HG02678 (cell line): ENCODE measurements at regions not wholly inside any gene's neighbourhood (a gene's known extent, or its start where the extent isn't known, plus 50 kb on each side); places are given as distances from the start of the nearest gene placed in this dataset.
"Not testable (repeated sequence)": the region's sequence is repeated elsewhere in the genome, so short reads cannot be mapped to it uniquely, and the experiment has no call there.

Experiments
- ATAC-seq: cut with Tn5 transposase; IDR thresholded peaks from one replicate; pipeline ENCODE4 v1.9.1; 2021; ENCODE audit warnings: mild to moderate bottlenecking, moderate library complexity; ENCODE audit not compliant: unreplicated experiment

DNA sequence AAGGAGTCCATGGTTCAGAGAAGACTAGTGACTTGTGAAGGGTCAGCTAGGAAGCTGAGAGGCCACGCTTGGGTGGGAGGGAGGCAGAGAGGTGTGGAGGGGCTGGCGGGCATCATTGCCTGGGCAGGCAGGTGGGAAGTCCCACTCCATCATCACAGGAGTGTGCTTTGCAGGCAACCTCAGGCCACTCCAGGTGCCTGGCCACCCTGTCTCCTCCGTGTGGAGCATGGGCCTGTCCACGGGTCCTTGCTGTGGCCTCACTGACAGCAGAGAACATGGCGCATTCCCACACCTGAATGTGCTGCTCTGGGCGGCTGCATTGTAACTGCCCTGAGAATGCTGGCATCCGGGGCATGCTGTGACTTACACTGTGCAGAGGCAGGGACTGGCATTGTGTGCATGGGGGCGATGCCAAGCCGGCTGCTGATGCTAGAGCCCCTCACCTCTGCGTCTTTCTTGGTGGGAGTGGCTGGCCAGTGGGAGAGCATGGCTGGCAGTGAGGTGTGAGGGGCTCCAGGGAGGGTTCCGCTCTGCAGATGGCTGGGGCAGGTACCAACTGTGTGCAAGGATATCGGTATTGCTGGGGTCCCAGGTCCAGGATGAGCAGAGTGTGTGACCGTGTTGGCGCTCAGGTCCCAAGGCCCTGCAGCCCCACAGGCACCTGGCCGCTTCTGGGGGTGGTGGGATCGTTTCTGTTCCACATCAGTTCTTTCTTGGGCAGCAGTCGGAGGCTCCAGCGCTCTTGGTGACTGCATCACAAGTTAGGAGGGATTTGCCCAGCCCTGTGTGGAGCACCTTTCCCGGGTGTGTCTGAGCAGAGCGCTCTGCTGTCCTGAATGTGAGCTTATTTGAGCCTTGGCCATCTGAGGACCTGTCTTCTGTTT lies 94.8 kb downstream of the NPIPB11 start:
- ATAC-seq, result no peak

DNA sequence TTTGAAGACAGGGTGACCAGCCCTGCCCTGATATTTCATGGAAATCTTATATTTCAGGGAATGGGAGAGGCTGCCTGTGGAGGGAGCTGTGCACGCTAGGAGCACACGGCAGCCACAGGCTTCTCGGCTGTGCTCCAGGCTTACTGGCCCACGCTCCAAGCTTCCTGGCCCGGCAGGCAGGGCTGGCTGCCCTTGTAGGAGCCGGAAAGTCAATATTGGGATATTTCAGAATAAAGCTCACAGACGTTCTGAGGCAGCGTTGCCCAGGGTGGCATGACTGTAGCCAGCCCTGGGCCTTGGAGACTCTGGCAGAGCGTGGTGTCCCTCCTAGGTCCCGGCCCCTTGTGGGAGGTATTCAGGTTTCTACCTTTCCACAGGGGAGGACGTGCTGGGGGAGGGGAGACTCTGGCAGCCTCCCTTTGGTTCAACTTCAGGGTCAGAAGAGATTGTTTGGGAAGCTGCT lies 95.6 kb downstream of the NPIPB11 start:
- ATAC-seq, result no peak

DNA sequence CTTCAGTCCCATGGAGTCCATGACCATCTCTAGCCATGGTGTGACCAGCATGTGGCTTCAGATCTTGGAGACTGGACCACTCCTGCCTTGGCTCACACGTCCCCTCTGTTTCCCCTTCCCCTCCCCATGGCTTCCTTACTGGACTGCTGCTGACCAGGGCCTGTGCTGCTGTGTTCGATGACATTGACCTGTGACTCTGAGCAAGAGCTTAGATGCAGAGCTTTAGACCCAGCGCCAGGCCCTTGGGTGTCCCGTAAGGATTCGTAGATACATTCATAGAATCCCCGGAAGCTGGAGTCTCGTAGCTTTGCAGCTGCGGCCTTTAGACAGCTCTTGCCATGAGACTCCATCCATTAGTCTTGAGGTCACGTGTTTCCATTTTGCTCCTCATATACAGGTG lies 96.3 kb downstream of the NPIPB11 start:
- not testable (repeated sequence) for ATAC-seq

DNA sequence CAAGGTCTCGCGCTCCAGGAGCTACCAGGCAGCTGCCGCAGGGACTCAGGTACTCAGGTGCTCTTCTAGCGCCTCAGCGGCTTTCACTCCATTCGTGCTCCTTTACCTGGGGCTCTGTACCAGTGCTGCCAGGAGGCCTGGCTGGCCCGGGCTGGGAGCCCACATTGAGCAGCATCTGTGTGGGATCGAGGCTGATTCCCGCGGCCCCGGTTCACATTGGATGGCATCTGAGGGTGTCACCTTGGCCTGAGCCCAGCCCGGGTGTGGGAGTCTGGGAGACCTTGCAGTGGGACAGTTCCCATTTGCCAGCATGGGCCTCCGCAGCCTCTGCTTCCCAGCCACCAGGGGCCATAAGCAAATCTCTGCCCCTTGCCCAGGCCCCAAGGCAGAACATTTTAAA lies 96.9 kb downstream of the NPIPB11 start:
- not testable (repeated sequence) for ATAC-seq

DNA sequence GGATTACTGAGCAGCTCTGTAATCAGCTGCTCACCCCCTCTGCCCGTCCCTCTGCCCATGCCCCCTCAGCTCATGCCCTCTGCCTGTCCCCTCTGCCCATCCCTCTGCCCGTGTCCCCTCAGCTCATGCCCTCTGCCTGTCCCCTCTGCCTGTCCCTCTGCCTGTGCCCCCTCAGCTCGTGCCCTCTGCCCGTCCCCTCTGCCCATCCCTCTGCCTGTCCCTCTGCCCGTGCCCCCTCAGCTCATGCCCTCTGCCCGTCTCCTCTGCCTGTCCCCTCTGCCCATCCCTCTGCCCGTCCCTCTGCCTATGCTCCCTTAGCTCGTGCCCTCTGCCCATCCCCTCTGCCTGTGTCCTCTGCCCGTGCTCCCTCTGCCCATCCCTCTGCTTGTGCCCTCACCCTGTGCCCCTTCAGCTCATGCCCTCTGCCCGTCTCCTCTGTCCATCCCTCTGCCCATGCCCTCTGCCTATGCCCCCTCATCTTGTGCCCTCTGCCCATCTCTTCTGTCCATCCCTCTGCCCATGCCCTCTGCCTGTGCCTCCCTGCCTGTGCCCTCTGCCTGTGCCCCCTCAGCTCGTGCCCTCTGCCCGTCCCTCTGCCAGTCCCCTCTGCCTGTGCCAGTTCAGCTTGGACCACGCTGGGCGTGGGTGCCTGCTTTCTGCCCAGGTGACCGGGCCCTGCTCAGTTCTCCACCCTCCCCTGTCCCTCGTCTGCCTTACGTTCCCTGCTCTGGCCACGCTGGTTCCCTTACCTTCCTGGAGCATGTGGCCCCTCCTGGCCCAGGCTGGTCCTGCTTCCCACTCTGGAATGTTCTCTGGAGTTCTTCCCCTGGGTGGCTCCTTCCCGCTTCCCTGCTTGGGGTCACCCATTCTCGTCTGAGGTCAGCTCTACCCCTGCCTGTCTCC lies 97.6 kb downstream of the NPIPB11 start:
- no peak for ATAC-seq

DNA sequence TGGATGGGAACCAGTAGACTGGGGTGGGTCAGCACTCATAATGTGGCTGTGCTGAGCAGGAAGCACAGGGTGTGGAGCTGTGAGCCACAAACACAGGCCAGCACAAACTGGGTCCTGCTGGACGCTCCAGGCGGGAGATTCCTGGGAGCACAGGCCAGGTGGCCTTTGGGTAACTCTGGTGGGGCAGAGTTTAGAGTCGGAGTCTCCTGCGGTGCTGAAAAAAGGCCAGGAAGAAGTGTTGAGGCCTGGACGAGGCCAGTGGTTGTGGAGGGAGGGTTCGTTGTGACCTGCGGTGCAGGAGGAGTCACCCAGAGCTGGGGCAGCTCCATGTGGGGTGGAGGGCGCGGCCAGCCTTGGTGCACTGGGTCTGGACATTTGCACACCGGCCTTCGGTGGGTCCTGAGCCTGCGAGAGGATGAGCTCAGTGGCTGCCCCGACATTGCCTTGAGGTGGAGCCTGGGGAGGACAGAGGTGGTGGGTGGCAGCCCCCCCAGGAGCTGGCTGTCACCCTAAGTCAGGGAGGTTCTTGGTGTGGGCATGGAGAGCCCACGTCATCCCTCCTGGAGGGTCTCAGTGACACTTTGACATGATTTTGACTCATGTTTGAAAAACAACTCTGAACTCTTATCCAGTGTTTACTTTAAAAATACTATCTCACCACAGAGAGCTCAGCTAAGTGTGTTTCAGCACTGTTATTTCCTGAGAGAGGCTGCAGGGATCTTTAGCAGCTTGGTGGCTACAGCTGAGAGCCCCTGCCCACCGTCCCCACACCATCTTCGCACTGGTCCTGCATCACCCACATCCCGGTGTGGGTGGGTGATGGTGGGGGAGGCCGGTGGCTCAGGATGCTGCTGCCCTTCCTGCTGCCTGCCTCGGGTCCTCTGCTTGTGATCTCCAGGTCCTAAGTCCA lies 98.7 kb downstream of the NPIPB11 start:
- no peak for ATAC-seq

DNA sequence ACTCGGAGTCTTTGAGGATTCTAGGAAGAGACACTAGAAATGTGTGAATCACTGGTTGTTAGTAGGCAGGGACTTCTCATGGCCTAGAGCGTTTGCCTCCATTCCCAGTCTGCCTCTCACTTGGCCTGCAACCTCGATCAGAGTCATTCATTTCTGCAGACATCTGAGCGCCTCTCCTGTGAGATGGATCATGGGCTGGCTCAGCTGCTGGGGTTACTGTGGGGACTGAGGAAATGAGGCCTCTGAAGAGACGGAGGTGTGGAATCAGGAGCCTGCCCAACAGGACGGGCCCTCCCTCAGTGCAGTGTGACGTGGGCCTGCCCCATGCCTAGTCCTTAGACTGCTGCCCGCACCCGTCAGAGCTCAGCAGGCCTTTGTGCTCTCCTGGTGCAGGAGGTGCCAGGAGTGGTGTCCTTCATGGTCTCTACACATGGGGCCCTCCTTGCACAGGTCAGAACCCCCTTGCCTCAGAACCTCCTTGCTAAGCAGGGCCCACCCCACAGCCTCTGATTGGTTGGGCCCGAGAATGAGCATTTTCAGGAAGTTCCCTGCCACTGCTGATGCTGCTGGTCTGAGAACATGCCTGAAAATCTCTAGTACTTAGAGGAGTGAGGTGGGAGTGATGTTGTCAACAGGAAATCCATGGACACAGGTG lies 99.4 kb downstream of the NPIPB11 start:
- ATAC-seq, result no peak

DNA sequence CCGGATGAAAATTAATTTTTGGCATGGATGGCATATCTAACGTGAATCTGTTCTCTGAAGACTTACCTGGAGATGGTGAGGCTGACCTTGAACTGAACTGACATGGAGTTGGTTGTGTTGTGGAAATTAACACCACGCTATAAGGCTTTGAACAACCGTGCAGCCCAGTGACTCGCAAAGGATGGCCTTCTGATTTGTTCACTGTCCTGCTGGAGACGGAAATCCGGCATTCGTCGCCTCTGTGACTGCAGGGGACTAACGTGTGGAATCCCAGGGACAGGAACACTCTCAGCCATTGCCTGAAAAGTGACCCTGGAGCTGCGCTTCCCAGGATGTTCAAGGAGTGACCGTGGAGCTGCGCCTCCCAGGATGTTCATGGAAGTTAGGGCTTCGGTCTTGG lies 100.3 kb downstream of the NPIPB11 start:
- no peak for ATAC-seq

DNA sequence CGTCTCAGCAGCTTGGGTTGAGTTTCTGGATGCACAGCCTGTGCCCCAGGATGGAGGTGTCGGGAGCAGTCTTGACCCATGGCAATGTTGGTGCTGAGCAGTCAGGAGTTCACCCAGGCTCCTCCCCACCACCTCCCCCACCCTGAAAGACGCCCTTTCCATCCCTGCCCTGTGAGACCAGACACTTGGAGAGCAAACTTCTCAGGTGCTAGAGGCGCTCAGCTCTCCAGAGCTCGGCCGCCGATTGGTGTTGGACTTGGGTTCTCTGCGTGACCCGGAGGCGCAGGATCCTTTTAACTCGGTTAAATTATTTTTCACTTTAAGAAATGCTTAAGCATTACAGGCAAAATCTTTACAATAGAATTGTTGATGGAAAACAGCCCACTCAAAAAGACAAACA lies 101.5 kb downstream of the NPIPB11 start:
- ATAC-seq, result not testable (repeated sequence)

DNA sequence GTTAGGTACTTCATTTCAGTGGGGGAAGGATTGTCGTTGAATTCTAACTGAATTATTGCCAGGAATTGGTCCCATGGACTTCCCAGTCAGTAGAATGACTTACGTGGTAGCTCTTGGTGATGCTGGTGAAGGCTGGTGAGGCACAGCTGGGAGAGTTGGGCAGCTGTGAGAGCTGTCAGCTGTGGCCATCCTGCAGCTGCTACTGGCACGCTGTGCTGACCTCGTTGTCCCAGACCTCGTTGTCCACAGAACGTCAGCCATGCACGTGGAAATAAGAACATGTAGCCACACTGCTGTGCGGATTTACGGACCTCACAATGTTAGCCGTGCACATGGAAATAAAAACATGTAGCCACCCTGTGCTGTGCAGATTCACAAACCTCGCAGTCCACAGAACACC lies 102.3 kb downstream of the NPIPB11 start:
- no peak for ATAC-seq

DNA sequence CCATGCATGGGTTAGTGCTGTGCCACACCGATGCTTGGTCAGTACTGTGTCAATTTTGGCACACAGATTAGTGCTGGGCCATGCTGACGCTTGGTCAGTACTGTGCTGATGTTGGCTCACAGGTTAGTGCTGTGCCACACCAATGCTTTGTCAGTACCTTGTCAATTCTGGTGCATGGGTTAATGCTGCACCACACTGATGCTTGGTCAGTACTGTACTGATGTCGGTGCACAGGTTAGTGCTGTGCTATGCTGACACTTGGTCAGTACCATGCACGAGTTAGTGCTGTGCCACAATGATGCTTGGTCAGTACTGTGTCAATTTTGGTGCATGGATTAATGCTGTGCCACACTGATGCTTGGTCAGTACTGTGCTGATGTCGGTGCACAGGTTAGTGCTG lies 103.0 kb downstream of the NPIPB11 start:
- no peak for ATAC-seq

DNA sequence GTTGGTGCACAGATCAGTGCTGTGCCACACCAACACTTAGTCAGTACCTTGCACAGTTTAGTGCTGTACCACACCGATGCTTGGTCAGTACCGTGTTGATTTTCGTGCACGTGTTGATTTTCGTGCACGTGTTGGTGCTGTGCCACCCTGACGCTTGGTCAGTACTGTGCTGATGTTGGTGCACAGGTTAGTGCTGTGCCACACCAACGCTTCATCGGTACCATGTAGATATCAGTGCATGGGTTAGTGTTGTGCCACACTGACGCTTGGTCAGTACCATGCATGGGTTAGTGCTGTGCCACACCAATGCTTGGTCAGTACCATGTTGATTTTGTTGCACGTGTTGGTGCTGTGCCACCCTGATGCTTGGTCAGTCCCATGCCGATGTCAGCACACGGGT lies 103.5 kb downstream of the NPIPB11 start:
- no peak for ATAC-seq

DNA sequence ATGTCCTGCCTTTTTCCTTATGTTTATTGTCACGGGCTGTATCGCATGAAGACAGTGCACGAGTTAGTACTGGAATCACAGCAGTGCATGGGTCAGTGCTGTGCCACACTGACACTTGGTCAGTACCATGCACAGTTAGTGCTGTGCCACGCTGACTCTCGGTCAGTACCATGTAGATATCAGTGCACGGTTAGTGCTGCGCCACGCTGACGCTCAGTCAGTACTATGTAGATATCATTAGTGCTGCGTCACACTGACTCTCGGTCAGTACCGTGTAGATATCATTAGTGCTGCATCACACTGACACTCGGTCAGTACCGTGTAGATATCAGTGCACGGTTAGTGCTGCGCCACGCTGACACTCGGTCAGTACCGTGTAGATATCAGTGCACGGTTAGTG lies 104.1 kb downstream of the NPIPB11 start:
- ATAC-seq, result not testable (repeated sequence)

DNA sequence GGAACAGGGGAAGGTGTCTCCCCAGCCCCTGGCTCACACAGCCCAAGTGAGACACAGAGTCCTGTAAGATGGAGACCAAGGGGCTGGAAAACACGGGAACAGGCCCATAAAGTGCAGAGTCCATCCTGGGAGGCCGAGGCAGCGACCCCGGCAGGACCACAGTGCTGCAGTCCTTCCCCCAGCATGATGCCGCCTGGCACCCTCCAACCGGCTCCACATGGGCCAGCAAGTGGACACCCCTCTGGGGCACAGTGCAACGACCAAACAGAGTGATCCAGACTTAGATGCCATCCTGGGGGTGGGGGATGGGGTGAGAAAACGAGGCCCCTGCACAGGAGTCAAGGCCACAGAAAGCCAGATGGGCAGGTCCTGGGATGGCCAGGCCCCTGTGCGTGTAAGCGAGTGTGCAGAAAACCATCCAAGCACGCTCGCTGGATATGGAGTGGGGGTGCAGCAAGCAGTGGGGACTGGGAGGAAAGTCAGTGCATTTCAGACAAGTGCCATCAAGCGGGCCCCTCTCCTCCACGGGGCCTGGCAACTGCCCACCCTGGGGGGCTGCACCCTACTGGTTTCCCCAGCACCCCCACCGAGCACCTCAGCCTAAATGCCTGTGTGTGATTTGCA lies 104.7 kb downstream of the NPIPB11 start:
- ATAC-seq, result not testable (repeated sequence)

DNA sequence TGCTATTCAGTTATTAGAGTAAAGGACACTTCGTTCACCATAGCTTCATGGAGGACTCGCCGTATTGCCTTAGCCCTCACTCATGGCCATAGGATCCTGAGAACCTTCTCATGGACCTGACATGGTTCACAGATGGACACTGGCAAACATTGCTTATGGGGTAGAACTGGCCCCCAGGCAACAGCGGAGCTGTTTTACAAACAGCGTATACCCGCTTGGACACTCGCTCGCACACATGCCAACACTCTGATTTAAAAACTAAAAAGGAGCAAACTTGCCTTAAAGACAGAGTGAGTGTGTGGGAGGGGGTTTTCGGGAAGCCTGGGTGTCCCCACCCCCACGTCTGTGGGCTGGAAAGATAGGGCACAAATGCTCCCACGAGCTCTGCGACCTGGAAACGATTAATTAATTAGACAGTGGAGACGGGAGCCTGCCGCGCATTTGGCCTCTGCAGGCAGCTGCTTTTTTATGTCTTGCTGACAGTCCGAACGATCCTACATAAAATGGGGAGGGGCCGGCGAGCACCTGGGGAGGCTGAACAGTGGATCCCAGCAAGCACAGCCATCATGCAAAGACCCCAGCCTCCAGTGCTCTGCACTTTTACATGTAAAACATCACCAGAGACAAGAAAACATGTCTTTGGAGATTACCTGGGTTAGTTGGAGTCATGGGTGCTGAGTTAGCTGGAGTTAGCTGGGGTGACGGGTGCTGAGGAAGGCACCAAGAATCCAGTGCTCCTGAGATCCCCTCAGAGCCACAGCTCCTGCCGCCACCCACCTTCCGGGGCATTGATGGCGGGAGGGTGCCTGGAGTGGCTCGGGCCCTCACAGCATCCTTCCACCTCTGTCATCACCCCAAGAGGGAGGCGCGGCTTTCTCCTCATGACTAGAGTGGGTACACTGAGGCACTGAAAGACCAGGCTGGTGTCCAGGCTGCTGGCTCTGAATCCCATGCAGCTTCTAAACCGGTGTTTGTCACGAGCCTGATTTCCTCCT lies 105.7 kb downstream of the NPIPB11 start:
- ATAC-seq, result not testable (repeated sequence)

DNA sequence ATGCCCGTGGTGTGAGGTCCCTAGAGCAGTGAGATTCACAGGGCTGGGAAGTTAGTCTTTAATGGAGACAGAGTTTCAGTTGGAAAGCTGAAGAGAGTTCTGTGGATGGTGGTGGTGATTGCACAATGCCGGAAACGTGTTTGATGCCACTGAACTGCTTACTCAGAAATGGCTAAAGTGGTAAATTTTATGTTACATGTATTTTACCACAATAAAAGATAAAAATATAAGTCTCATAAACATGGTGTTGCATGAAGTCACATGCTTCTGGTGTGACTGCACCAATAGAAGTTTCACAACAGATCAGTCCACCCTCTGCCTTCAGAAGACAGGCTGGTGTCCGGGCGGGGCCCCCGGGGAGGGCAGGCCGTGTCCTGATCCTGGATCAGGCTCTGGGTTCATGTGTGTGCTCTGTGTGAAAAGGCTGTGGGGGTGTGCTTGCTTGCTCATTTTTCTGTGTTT lies 106.5 kb downstream of the NPIPB11 start:
- not testable (repeated sequence) for ATAC-seq

DNA sequence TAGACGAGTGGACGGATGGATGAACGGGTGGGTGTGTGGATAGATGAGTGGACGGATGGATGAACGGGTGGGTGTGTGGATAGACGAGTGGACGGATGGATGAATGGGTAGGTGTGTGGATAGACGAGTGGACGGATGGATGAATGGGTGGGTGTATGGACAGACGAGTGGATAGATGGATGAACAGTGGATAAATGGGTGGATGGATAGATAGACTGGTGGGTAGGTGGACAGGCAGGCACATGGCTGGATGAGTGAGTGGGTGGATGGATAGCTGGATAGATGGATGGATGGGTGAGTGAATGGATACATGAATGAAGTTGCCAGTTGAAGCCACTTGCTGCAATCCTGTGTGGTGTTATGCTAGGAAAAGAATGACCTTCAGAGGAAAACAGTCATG lies 107.5 kb downstream of the NPIPB11 start:
- ATAC-seq, result not testable (repeated sequence)

DNA sequence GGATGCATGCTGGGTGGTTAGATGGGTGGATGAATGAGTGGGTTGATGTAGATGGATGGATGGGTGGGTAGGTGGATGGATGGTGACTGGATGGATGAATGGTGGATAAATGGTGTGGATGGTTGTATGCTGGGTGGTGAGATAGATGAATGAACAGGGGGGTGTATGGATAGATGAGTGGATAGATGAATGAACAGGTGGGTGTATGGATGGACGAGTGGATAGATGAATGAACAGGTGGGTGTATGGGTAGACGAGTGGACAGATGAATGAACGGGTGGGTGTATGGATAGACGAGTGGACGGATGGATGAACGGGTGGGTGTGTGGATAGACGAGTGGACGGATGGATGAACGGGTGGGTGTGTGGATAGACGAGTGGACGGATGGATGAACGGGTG lies 108.2 kb downstream of the NPIPB11 start:
- not testable (repeated sequence) for ATAC-seq
